ENCODE measurements at regions not wholly inside any gene's neighbourhood (a gene's known extent, or its start where the extent isn't known, plus 50 kb on each side); places are given as distances from the start of the nearest gene placed in this dataset.
"Not testable (repeated sequence)": the region's sequence is repeated elsewhere in the genome, so short reads cannot be mapped to it uniquely, and the experiment has no call there.

GRCh38 chr14:19337232-19338059, 96.7 kb downstream of the POTEG start:
- not testable (repeated sequence) for H3K36me3 ChIP-seq (ENCODE audit: control insufficient read depth, insufficient read depth, low read length); H3K9me3 ChIP-seq (ENCODE audit: control insufficient read depth, insufficient read depth, low read length); H3K27ac ChIP-seq (ENCODE audit: low read depth, low read length); H3K4me1 ChIP-seq (ENCODE audit: control insufficient read depth, insufficient read depth, low read length); H3K27me3 ChIP-seq (ENCODE audit: control insufficient read depth, insufficient read depth, low read length); DNase-seq (ENCODE audit: low read depth in 4 of 6, low spot score in 6 of 6); H3K4me3 ChIP-seq (ENCODE audit: low read depth, low read length)
- no CpG with 5 or more reads among the region's 49 CpGs for WGBS (ENCODE audit: insufficient coverage)

GRCh38 chr14:19338060-19338372, 96.1 kb downstream of the POTEG start:
- not testable (repeated sequence) for H3K27ac ChIP-seq (ENCODE audit: low read depth, low read length); DNase-seq (ENCODE audit: low read depth in 4 of 6, low spot score in 6 of 6); H3K27me3 ChIP-seq (ENCODE audit: control insufficient read depth, insufficient read depth, low read length); H3K4me3 ChIP-seq (ENCODE audit: low read depth, low read length); H3K9me3 ChIP-seq (ENCODE audit: control insufficient read depth, insufficient read depth, low read length); H3K4me1 ChIP-seq (ENCODE audit: control insufficient read depth, insufficient read depth, low read length); H3K36me3 ChIP-seq (ENCODE audit: control insufficient read depth, insufficient read depth, low read length)
- no CpG with 5 or more reads among the region's 11 CpGs for WGBS (ENCODE audit: insufficient coverage)

DNA sequence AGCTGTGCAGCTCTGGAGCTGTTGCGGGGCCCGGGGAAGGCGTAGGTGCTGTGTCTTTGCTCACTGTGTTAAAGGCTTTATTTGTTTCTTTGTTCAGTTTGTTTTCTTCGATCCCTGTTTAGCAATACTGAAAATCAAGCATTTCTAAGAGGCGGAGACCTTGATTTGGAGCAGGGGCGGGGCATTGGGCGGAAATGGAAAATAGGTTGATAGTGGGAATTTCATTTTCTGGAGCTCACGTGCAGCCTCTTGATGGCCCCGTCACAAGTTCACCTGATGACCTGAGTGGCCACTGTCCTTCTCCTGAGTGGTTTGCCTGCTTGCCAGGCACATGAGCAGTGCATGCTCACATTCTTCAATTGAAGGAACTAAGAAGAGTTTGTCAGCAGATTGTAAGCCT, 93.2 kb downstream of the POTEG start:
- not testable (repeated sequence) for H3K4me1 ChIP-seq (ENCODE audit: control insufficient read depth, insufficient read depth, low read length); H3K27me3 ChIP-seq (ENCODE audit: control insufficient read depth, insufficient read depth, low read length); H3K36me3 ChIP-seq (ENCODE audit: control insufficient read depth, insufficient read depth, low read length); H3K4me3 ChIP-seq (ENCODE audit: low read depth, low read length); H3K9me3 ChIP-seq (ENCODE audit: control insufficient read depth, insufficient read depth, low read length); DNase-seq (ENCODE audit: low read depth in 4 of 6, low spot score in 6 of 6); H3K27ac ChIP-seq (ENCODE audit: low read depth, low read length)
- whole genome bisulfite sequencing (ENCODE audit: insufficient coverage): no CpG with 5 or more reads among the region's 9 CpGs

- no CpG with 5 or more reads among the region's 6 CpGs for WGBS (ENCODE audit: insufficient coverage)
- H3K27me3 ChIP-seq (ENCODE audit: control insufficient read depth, insufficient read depth, low read length); H3K36me3 ChIP-seq (ENCODE audit: control insufficient read depth, insufficient read depth, low read length); H3K4me3 ChIP-seq (ENCODE audit: low read depth, low read length); DNase-seq (ENCODE audit: low read depth in 4 of 6, low spot score in 6 of 6); H3K9me3 ChIP-seq (ENCODE audit: control insufficient read depth, insufficient read depth, low read length); H3K4me1 ChIP-seq (ENCODE audit: control insufficient read depth, insufficient read depth, low read length); H3K27ac ChIP-seq (ENCODE audit: low read depth, low read length): not testable (repeated sequence)
These were observed 92.5 kb downstream of the POTEG start for GRCh38 chr14:19341627-19342026.

GRCh38 chr14:19344261-19344660, 89.9 kb downstream of the POTEG start:
- H3K27me3 ChIP-seq (ENCODE audit: control insufficient read depth, insufficient read depth, low read length); DNase-seq (ENCODE audit: low read depth in 4 of 6, low spot score in 6 of 6); H3K9me3 ChIP-seq (ENCODE audit: control insufficient read depth, insufficient read depth, low read length); H3K4me3 ChIP-seq (ENCODE audit: low read depth, low read length); H3K36me3 ChIP-seq (ENCODE audit: control insufficient read depth, insufficient read depth, low read length); H3K4me1 ChIP-seq (ENCODE audit: control insufficient read depth, insufficient read depth, low read length); H3K27ac ChIP-seq (ENCODE audit: low read depth, low read length): not testable (repeated sequence)
- 88% methylated on average over 1 of the region's 4 CpGs for WGBS (ENCODE audit: insufficient coverage)

- not testable (repeated sequence) for DNase-seq (ENCODE audit: low read depth in 4 of 6, low spot score in 6 of 6); H3K4me1 ChIP-seq (ENCODE audit: control insufficient read depth, insufficient read depth, low read length); H3K27me3 ChIP-seq (ENCODE audit: control insufficient read depth, insufficient read depth, low read length); H3K27ac ChIP-seq (ENCODE audit: low read depth, low read length); H3K36me3 ChIP-seq (ENCODE audit: control insufficient read depth, insufficient read depth, low read length); H3K4me3 ChIP-seq (ENCODE audit: low read depth, low read length); H3K9me3 ChIP-seq (ENCODE audit: control insufficient read depth, insufficient read depth, low read length)
- WGBS (ENCODE audit: insufficient coverage): no CpG with 5 or more reads among the region's 20 CpGs
These were observed 89.5 kb downstream of the POTEG start for GRCh38 chr14:19344689-19345088.

- H3K4me3 ChIP-seq (ENCODE audit: low read depth, low read length); H3K36me3 ChIP-seq (ENCODE audit: control insufficient read depth, insufficient read depth, low read length); H3K27me3 ChIP-seq (ENCODE audit: control insufficient read depth, insufficient read depth, low read length); DNase-seq (ENCODE audit: low read depth in 4 of 6, low spot score in 6 of 6); H3K27ac ChIP-seq (ENCODE audit: low read depth, low read length); H3K4me1 ChIP-seq (ENCODE audit: control insufficient read depth, insufficient read depth, low read length); H3K9me3 ChIP-seq (ENCODE audit: control insufficient read depth, insufficient read depth, low read length): not testable (repeated sequence)
- no CpG with 5 or more reads among the region's 26 CpGs for WGBS (ENCODE audit: insufficient coverage)
These were observed 88.7 kb downstream of the POTEG start for GRCh38 chr14:19345298-19345911.

GRCh38 chr14:19346074-19346480, 88.1 kb downstream of the POTEG start:
- WGBS (ENCODE audit: insufficient coverage): 63% methylated on average over 9 of the region's 17 CpGs
- not testable (repeated sequence) for DNase-seq (ENCODE audit: low read depth in 4 of 6, low spot score in 6 of 6)

DNA sequence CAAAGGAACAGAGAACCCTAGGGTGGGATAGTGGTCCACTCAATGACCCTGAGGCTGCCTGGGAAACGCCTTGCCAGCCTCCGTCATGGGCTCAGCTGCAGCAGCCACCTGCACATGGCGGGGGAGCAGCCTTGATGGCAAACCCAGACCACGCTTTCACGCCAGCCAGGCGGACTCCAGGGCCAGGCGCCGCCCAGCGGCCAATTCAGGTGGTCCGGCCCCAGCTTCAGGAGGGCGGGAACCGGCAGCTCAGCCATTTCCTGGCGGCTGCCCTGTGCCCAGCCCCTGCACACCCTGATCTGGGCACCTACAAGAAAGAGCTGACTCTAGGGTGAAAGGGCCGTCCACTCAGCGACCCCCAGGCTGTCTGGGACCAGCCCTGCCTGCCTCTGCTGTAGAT, 87.5 kb downstream of the POTEG start:
- no CpG with 5 or more reads among the region's 15 CpGs for WGBS (ENCODE audit: insufficient coverage)
- H3K27me3 ChIP-seq (ENCODE audit: control insufficient read depth, insufficient read depth, low read length); H3K4me3 ChIP-seq (ENCODE audit: low read depth, low read length); DNase-seq (ENCODE audit: low read depth in 4 of 6, low spot score in 6 of 6); H3K9me3 ChIP-seq (ENCODE audit: control insufficient read depth, insufficient read depth, low read length); H3K36me3 ChIP-seq (ENCODE audit: control insufficient read depth, insufficient read depth, low read length); H3K4me1 ChIP-seq (ENCODE audit: control insufficient read depth, insufficient read depth, low read length); H3K27ac ChIP-seq (ENCODE audit: low read depth, low read length): not testable (repeated sequence)

More at GRCh38 chr14:19346074-19346480, 88.1 kb downstream of the POTEG start:
- H3K4me3 ChIP-seq (ENCODE audit: low read depth, low read length); H3K9me3 ChIP-seq (ENCODE audit: control insufficient read depth, insufficient read depth, low read length); H3K27me3 ChIP-seq (ENCODE audit: control insufficient read depth, insufficient read depth, low read length); H3K36me3 ChIP-seq (ENCODE audit: control insufficient read depth, insufficient read depth, low read length); H3K4me1 ChIP-seq (ENCODE audit: control insufficient read depth, insufficient read depth, low read length); H3K27ac ChIP-seq (ENCODE audit: low read depth, low read length): not testable (repeated sequence)

DNA sequence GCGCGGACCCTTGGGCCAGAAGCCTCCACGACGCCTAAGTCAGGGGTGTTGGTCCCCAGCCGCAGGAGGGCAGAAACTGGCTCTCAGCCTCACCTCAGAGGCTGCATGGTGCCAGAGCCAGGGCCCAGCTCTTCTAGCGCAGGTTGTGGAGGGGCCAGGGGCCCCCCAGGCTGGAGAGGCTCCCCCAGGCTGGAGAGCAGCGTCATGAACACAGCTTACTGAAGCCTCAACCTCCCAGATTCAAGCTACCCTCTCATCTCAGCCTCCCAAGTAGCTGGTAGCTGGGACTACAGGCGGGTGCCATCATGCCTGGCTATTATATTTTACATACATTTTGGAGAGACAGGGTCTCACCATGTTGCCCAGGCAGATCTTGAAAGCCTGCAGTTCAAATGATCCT, 87.0 kb downstream of the POTEG start:
- H3K4me3 ChIP-seq (ENCODE audit: low read depth, low read length); H3K9me3 ChIP-seq (ENCODE audit: control insufficient read depth, insufficient read depth, low read length); H3K36me3 ChIP-seq (ENCODE audit: control insufficient read depth, insufficient read depth, low read length); H3K4me1 ChIP-seq (ENCODE audit: control insufficient read depth, insufficient read depth, low read length); H3K27ac ChIP-seq (ENCODE audit: low read depth, low read length); H3K27me3 ChIP-seq (ENCODE audit: control insufficient read depth, insufficient read depth, low read length); DNase-seq (ENCODE audit: low read depth in 4 of 6, low spot score in 6 of 6): not testable (repeated sequence)
- no CpG with 5 or more reads among the region's 8 CpGs for WGBS (ENCODE audit: insufficient coverage)

Data from spinal cord (tissue), 9 donors.